ENCODE measurements at regions not wholly inside any gene's neighbourhood (a gene's known extent, or its start where the extent isn't known, plus 50 kb on each side); places are given as distances from the start of the nearest gene placed in this dataset.

GRCh38 chr9:86730163-86730928 is 217.0 kb downstream of the GAS1 start:
- no peak for DNase-seq (ENCODE audit: low spot score)

- DNase-seq (ENCODE audit: low spot score) = no peak
These were observed 222.8 kb downstream of the GAS1 start for GRCh38 chr9:86724529-86724928.

GRCh38 chr9:86723346-86723745 is 224.0 kb downstream of the GAS1 start:
- DNase-seq (ENCODE audit: low spot score) = no peak

- DNase-seq (ENCODE audit: low spot score) = no peak
These were observed 224.6 kb downstream of the GAS1 start for GRCh38 chr9:86722706-86723075.

- DNase-seq (ENCODE audit: low spot score) = no peak
These were observed 225.2 kb downstream of the GAS1 start for GRCh38 chr9:86721843-86722705.

GRCh38 chr9:86721226-86721781 is 226.0 kb downstream of the GAS1 start:
- DNase-seq (ENCODE audit: low spot score) = no peak

- DNase-seq (ENCODE audit: low spot score) = no peak
These were observed 226.6 kb downstream of the GAS1 start for GRCh38 chr9:86720639-86721225.

GRCh38 chr9:86718388-86719049 is 228.8 kb downstream of the GAS1 start:
- DNase-seq (ENCODE audit: low spot score) = no peak

- DNase-seq (ENCODE audit: low spot score) = no peak
These were observed 230.9 kb downstream of the GAS1 start for GRCh38 chr9:86716326-86716922.

- DNase-seq (ENCODE audit: low spot score) = no peak
These were observed 232.3 kb downstream of the GAS1 start for GRCh38 chr9:86714999-86715398.

- DNase-seq (ENCODE audit: low spot score) = no peak
These were observed 233.3 kb downstream of the GAS1 start for GRCh38 chr9:86713970-86714369.

- DNase-seq (ENCODE audit: low spot score) = no peak
These were observed 233.8 kb downstream of the GAS1 start for GRCh38 chr9:86713470-86713869.

GRCh38 chr9:86708918-86709835 is 238.1 kb downstream of the GAS1 start:
- DNase-seq (ENCODE audit: low spot score) = no peak

- DNase-seq (ENCODE audit: low spot score) = no peak
These were observed 239.3 kb downstream of the GAS1 start for GRCh38 chr9:86707932-86708510.

GRCh38 chr9:86706391-86706790 is 240.9 kb downstream of the GAS1 start:
- no peak for DNase-seq (ENCODE audit: low spot score)

GRCh38 chr9:86705490-86705889 is 241.8 kb downstream of the GAS1 start:
- no peak for DNase-seq (ENCODE audit: low spot score)

GRCh38 chr9:86703346-86703745 is 244.0 kb downstream of the GAS1 start:
- DNase-seq (ENCODE audit: low spot score) = no peak

GRCh38 chr9:86700629-86701028 is 246.7 kb downstream of the GAS1 start:
- peak; percentile 52 for DNase-seq (ENCODE audit: low spot score)

- no peak for DNase-seq (ENCODE audit: low spot score)
These were observed 249.3 kb downstream of the GAS1 start for GRCh38 chr9:86697999-86698398.

GRCh38 chr9:86697213-86697612 is 250.1 kb downstream of the GAS1 start:
- DNase-seq (ENCODE audit: low spot score) = no peak

Measured in putamen (tissue), 1 donor.